ENCODE measurements at regions not wholly inside any gene's neighbourhood (a gene's known extent, or its start where the extent isn't known, plus 50 kb on each side); places are given as distances from the start of the nearest gene placed in this dataset.

- Histone ChIP-seq H3K27ac (no peak overlapping the region), H3K36me3 (no peaks in the 10 kb centered on the region), H3K4me1 (no peaks in the 10 kb centered on the region), H3K9me3 (no peaks in the 10 kb centered on the region), H3K27me3 (no peaks in the 10 kb centered on the region), H3K4me3 (no peak overlapping the region)
- no peak for DNase-seq (ENCODE audit: extremely low spot score in 2 of 2)
- TF ChIP-seq POLR2AphosphoS5 (IDR thresholded peaks at IDR 0.05; ENCODE audit: insufficient read depth in 1 of 2, low read depth in 1 of 2) (no peak), POLR2A (IDR thresholded peaks at IDR 0.05) (no peak), CTCF (IDR thresholded peaks at IDR 0.05) (no peak)
- intact Hi-C loops (cut with DNase I) = no loop called here
Observed at GRCh38 chr6:40219799-40220198, 285.5 kb upstream of the MOCS1 start.

- intact Hi-C loops (cut with DNase I) = no loop called here
- no peak for DNase-seq (ENCODE audit: extremely low spot score in 2 of 2)
- H3K4me1 ChIP-seq = no peaks in the 10 kb centered on the region
- no peaks in the 10 kb centered on the region for H3K9me3 ChIP-seq
- no peak overlapping the region for H3K4me3 ChIP-seq
- H3K27ac ChIP-seq = no peak overlapping the region
- TF ChIP-seq POLR2A (IDR thresholded peaks at IDR 0.05) (no peak), CTCF (IDR thresholded peaks at IDR 0.05) (no peak), POLR2AphosphoS5 (IDR thresholded peaks at IDR 0.05; ENCODE audit: insufficient read depth in 1 of 2, low read depth in 1 of 2) (no peak)
- no peaks in the 10 kb centered on the region for H3K36me3 ChIP-seq
- H3K27me3 ChIP-seq = no peaks in the 10 kb centered on the region
Observed at GRCh38 chr6:40210628-40211056, 276.4 kb upstream of the MOCS1 start.

- Histone ChIP-seq H3K27me3 (no peaks in the 10 kb centered on the region), H3K4me3 (no peak overlapping the region), H3K9me3 (peaks cover 3% of the 10 kb centered on the region), H3K4me1 (no peaks in the 10 kb centered on the region), H3K27ac (no peak overlapping the region), H3K36me3 (no peaks in the 10 kb centered on the region)
- intact Hi-C loops (cut with DNase I) = no loop called here
- no peak for DNase-seq (ENCODE audit: extremely low spot score in 2 of 2)
- TF ChIP-seq CTCF (IDR thresholded peaks at IDR 0.05) (no peak), POLR2AphosphoS5 (IDR thresholded peaks at IDR 0.05; ENCODE audit: insufficient read depth in 1 of 2, low read depth in 1 of 2) (no peak), POLR2A (IDR thresholded peaks at IDR 0.05) (no peak)
Observed at GRCh38 chr6:40205801-40206200, 271.5 kb upstream of the MOCS1 start.

DNA sequence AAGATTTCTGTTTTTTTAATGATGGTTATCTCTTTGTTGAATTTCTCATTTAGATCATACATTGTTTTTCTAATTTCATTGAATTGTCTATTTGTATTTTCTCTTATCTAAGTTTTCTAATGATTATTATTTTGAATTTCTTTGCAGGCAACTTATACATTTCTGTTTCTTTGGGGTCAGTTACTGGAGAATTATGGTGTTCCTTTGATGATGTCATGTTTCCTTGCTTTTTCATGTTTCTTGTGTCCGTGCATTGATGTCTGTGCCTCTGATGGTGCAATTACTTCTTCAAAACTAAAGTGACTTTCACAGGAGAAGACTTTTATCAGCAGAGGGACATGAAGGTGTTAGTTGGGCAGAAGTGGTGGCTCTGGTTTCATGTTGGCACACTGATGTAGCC lies 270.7 kb upstream of the MOCS1 start:
- no peak for DNase-seq (ENCODE audit: extremely low spot score in 2 of 2)
- no peaks in the 10 kb centered on the region for H3K36me3 ChIP-seq
- intact Hi-C loops (cut with DNase I) = no loop called here
- no peaks in the 10 kb centered on the region for H3K27me3 ChIP-seq
- no peaks in the 10 kb centered on the region for H3K4me1 ChIP-seq
- no peak for TF ChIP-seq POLR2A (IDR thresholded peaks at IDR 0.05)
- no peak for TF ChIP-seq POLR2AphosphoS5 (IDR thresholded peaks at IDR 0.05; ENCODE audit: insufficient read depth in 1 of 2, low read depth in 1 of 2)
- no peak for TF ChIP-seq CTCF (IDR thresholded peaks at IDR 0.05)
- peaks cover 3% of the 10 kb centered on the region for H3K9me3 ChIP-seq
- no peak overlapping the region for H3K4me3 ChIP-seq
- H3K27ac ChIP-seq = no peak overlapping the region

GRCh38 chr6:40197371-40197770 lies 263.1 kb upstream of the MOCS1 start:
- H3K4me1 ChIP-seq = no peaks in the 10 kb centered on the region
- no peak for DNase-seq (ENCODE audit: extremely low spot score in 2 of 2)
- H3K4me3 ChIP-seq = no peak overlapping the region
- H3K36me3 ChIP-seq = no peaks in the 10 kb centered on the region
- intact Hi-C loops (cut with DNase I) = no loop called here
- TF ChIP-seq POLR2A (IDR thresholded peaks at IDR 0.05) (no peak), CTCF (IDR thresholded peaks at IDR 0.05) (no peak), POLR2AphosphoS5 (IDR thresholded peaks at IDR 0.05; ENCODE audit: insufficient read depth in 1 of 2, low read depth in 1 of 2) (no peak)
- no peaks in the 10 kb centered on the region for H3K27me3 ChIP-seq
- no peak overlapping the region for H3K27ac ChIP-seq
- H3K9me3 ChIP-seq = no peaks in the 10 kb centered on the region
